ENCODE measurements at regions not wholly inside any gene's neighbourhood (a gene's known extent, or its start where the extent isn't known, plus 50 kb on each side); places are given as distances from the start of the nearest gene placed in this dataset.
"Not testable (repeated sequence)": the region's sequence is repeated elsewhere in the genome, so short reads cannot be mapped to it uniquely, and the experiment has no call there.

GRCh38 chr10:33094263-33095051, 136.4 kb upstream of the ITGB1 start:
- H3K27me3 ChIP-seq (ENCODE audit: low read depth), result no peaks in the 10 kb centered on the region
- H3K36me3 ChIP-seq (replicated peaks), result no peaks in the 10 kb centered on the region
- H3K4me3 ChIP-seq, result no peak overlapping the region
- in situ Hi-C loops (cut with MboI; ENCODE audit: low sequenced_read_pairs), result no loop called here
- peaks cover 3% of the 10 kb centered on the region; the same call in 1 of the 2 replicates for H3K9me3 ChIP-seq
- no peaks in the 10 kb centered on the region for H3K4me1 ChIP-seq
- DNase-seq (ENCODE audit: low spot score in 2 of 2), result no peak

- Histone ChIP-seq H3K27me3 (ENCODE audit: low read depth) (no peaks in the 10 kb centered on the region), H3K4me1 (no peaks in the 10 kb centered on the region), H3K9me3 (peaks cover 3% of the 10 kb centered on the region; the same call in 1 of the 2 replicates), H3K4me3 (no peak overlapping the region), H3K36me3 (replicated peaks) (no peaks in the 10 kb centered on the region)
- in situ Hi-C loops (cut with MboI; ENCODE audit: low sequenced_read_pairs), result no loop called here
- no peak for DNase-seq (ENCODE audit: low spot score in 2 of 2)
Measured at GRCh38 chr10:33093362-33093761, 135.3 kb upstream of the ITGB1 start.

- no peaks in the 10 kb centered on the region for H3K36me3 ChIP-seq (replicated peaks)
- H3K27me3 ChIP-seq (ENCODE audit: low read depth), result no peaks in the 10 kb centered on the region
- no peak for DNase-seq (ENCODE audit: low spot score in 2 of 2)
- in situ Hi-C loops (cut with MboI; ENCODE audit: low sequenced_read_pairs), result no loop called here
- H3K4me3 ChIP-seq, result no peak overlapping the region
- no peaks in the 10 kb centered on the region for H3K4me1 ChIP-seq
- H3K9me3 ChIP-seq, result peaks cover 3% of the 10 kb centered on the region; the same call in 1 of the 2 replicates
Measured at GRCh38 chr10:33092596-33092995, 134.6 kb upstream of the ITGB1 start.

- Histone ChIP-seq H3K36me3 (replicated peaks) (no peaks in the 10 kb centered on the region), H3K27me3 (ENCODE audit: low read depth) (no peaks in the 10 kb centered on the region), H3K9me3 (peaks cover 3% of the 10 kb centered on the region; the same call in 1 of the 2 replicates), H3K4me3 (no peak overlapping the region), H3K4me1 (no peaks in the 10 kb centered on the region)
- in situ Hi-C loops (cut with MboI; ENCODE audit: low sequenced_read_pairs), result no loop called here
- DNase-seq (ENCODE audit: low spot score in 2 of 2), result no peak
Measured at GRCh38 chr10:33091201-33091600, 133.2 kb upstream of the ITGB1 start.

GRCh38 chr10:33088990-33089389, 131.0 kb upstream of the ITGB1 start:
- H3K4me3 ChIP-seq, result no peak overlapping the region
- H3K36me3 ChIP-seq (replicated peaks), result no peaks in the 10 kb centered on the region
- no peaks in the 10 kb centered on the region for H3K9me3 ChIP-seq
- H3K4me1 ChIP-seq, result no peaks in the 10 kb centered on the region
- H3K27me3 ChIP-seq (ENCODE audit: low read depth), result no peaks in the 10 kb centered on the region
- in situ Hi-C loops (cut with MboI; ENCODE audit: low sequenced_read_pairs), result no loop called here
- no peak for DNase-seq (ENCODE audit: low spot score in 2 of 2)

GRCh38 chr10:33087922-33088321, 129.9 kb upstream of the ITGB1 start:
- H3K9me3 ChIP-seq, result no peaks in the 10 kb centered on the region
- no peaks in the 10 kb centered on the region for H3K36me3 ChIP-seq (replicated peaks)
- no peak for DNase-seq (ENCODE audit: low spot score in 2 of 2)
- peaks cover 6% of the 10 kb centered on the region for H3K4me1 ChIP-seq
- H3K4me3 ChIP-seq, result no peak overlapping the region
- no peaks in the 10 kb centered on the region for H3K27me3 ChIP-seq (ENCODE audit: low read depth)
- in situ Hi-C loops (cut with MboI; ENCODE audit: low sequenced_read_pairs), result no loop called here

- in situ Hi-C loops (cut with MboI; ENCODE audit: low sequenced_read_pairs), result no loop called here
Measured at GRCh38 chr10:33087152-33087551, 129.1 kb upstream of the ITGB1 start.

GRCh38 chr10:33086100-33086499, 128.1 kb upstream of the ITGB1 start:
- no peak for DNase-seq (ENCODE audit: low spot score in 2 of 2)
- Histone ChIP-seq H3K36me3 (replicated peaks) (no peaks in the 10 kb centered on the region), H3K9me3 (no peaks in the 10 kb centered on the region), H3K4me3 (no peak overlapping the region), H3K4me1 (peaks cover 21% of the 10 kb centered on the region), H3K27me3 (ENCODE audit: low read depth) (no peaks in the 10 kb centered on the region)
- in situ Hi-C loops (cut with MboI; ENCODE audit: low sequenced_read_pairs), result no loop called here

More at GRCh38 chr10:33087152-33087551, 129.1 kb upstream of the ITGB1 start:
- H3K4me1 ChIP-seq, result peaks cover 14% of the 10 kb centered on the region
- no peak for DNase-seq (ENCODE audit: low spot score in 2 of 2)
- no peaks in the 10 kb centered on the region for H3K27me3 ChIP-seq (ENCODE audit: low read depth)
- H3K9me3 ChIP-seq, result no peaks in the 10 kb centered on the region
- H3K36me3 ChIP-seq (replicated peaks), result no peaks in the 10 kb centered on the region
- no peak overlapping the region for H3K4me3 ChIP-seq

GRCh38 chr10:33085313-33085833, 127.3 kb upstream of the ITGB1 start:
- in situ Hi-C loops (cut with MboI; ENCODE audit: low sequenced_read_pairs), result no loop called here
- peaks cover 21% of the 10 kb centered on the region for H3K4me1 ChIP-seq

GRCh38 chr10:33084453-33084852, 126.4 kb upstream of the ITGB1 start:
- in situ Hi-C loops (cut with MboI; ENCODE audit: low sequenced_read_pairs), result no loop called here
- H3K4me3 ChIP-seq, result no peak overlapping the region
- peaks cover 21% of the 10 kb centered on the region for H3K4me1 ChIP-seq
- H3K27me3 ChIP-seq (ENCODE audit: low read depth), result no peaks in the 10 kb centered on the region
- no peaks in the 10 kb centered on the region for H3K36me3 ChIP-seq (replicated peaks)
- no peaks in the 10 kb centered on the region for H3K9me3 ChIP-seq
- no peak for DNase-seq (ENCODE audit: low spot score in 2 of 2)

More at GRCh38 chr10:33085313-33085833, 127.3 kb upstream of the ITGB1 start:
- DNase-seq (ENCODE audit: low spot score in 2 of 2), result no peak
- Histone ChIP-seq H3K27me3 (ENCODE audit: low read depth) (no peaks in the 10 kb centered on the region), H3K4me3 (no peak overlapping the region), H3K9me3 (no peaks in the 10 kb centered on the region), H3K36me3 (replicated peaks) (no peaks in the 10 kb centered on the region)

- Histone ChIP-seq H3K9me3 (no peaks in the 10 kb centered on the region), H3K4me3 (no peak overlapping the region), H3K36me3 (replicated peaks) (no peaks in the 10 kb centered on the region), H3K4me1 (peaks cover 21% of the 10 kb centered on the region), H3K27me3 (ENCODE audit: low read depth) (no peaks in the 10 kb centered on the region)
- peak in 1 of 2 experiments; percentile 32 for DNase-seq (ENCODE audit: low spot score in 2 of 2)
- in situ Hi-C loops (cut with MboI; ENCODE audit: low sequenced_read_pairs), result no loop called here
Measured at GRCh38 chr10:33082373-33082895, 124.4 kb upstream of the ITGB1 start.

- H3K27me3 ChIP-seq (ENCODE audit: low read depth); H3K4me3 ChIP-seq; H3K36me3 ChIP-seq (replicated peaks); H3K9me3 ChIP-seq; in situ Hi-C loops (cut with MboI; ENCODE audit: low sequenced_read_pairs); DNase-seq (ENCODE audit: low spot score in 2 of 2): not testable (repeated sequence)
- peaks cover 21% of the 10 kb centered on the region for H3K4me1 ChIP-seq
Measured at GRCh38 chr10:33080467-33080866, 122.4 kb upstream of the ITGB1 start.

GRCh38 chr10:33074443-33074842, 116.4 kb upstream of the ITGB1 start:
- in situ Hi-C loops (cut with MboI; ENCODE audit: low sequenced_read_pairs), result no loop called here
- no peak for DNase-seq (ENCODE audit: low spot score in 2 of 2)
- Histone ChIP-seq H3K4me1 (no peaks in the 10 kb centered on the region), H3K9me3 (no peaks in the 10 kb centered on the region), H3K27me3 (ENCODE audit: low read depth) (no peaks in the 10 kb centered on the region), H3K36me3 (replicated peaks) (no peaks in the 10 kb centered on the region), H3K4me3 (no peak overlapping the region)

- H3K9me3 ChIP-seq, result no peaks in the 10 kb centered on the region
- in situ Hi-C loops (cut with MboI; ENCODE audit: low sequenced_read_pairs), result no loop called here
- DNase-seq (ENCODE audit: low spot score in 2 of 2), result no peak
- H3K4me3 ChIP-seq, result no peak overlapping the region
- H3K27me3 ChIP-seq (ENCODE audit: low read depth), result no peaks in the 10 kb centered on the region
- H3K36me3 ChIP-seq (replicated peaks), result no peaks in the 10 kb centered on the region
- H3K4me1 ChIP-seq, result no peaks in the 10 kb centered on the region
Measured at GRCh38 chr10:33073641-33074415, 115.8 kb upstream of the ITGB1 start.

Measured in HAP-1 (cell line).